Adrenal gland (tissue), 9 donors: ENCODE measurements at regions not wholly inside any gene's neighbourhood (a gene's known extent, or its start where the extent isn't known, plus 50 kb on each side); places are given as distances from the start of the nearest gene placed in this dataset.
"Not testable (repeated sequence)": the region's sequence is repeated elsewhere in the genome, so short reads cannot be mapped to it uniquely, and the experiment has no call there.

Source experiments
- DNase-seq, 7 donors: peaks; one replicate each; pipeline ENCODE4 v3.0.0-alpha.2; 2019 to 2020
- H3K27ac ChIP-seq, 5 donors: fragments of 200-600 bp; sonication (generic) in 4 of 5; 1 replicate in 3 of 5; 2 replicates in 2 of 5; pipeline versions ENCODE4 v1.5.1 to v1.8.0; 2016 to 2020; ENCODE audit warnings: mild to moderate bottlenecking in 1 of 5
- H3K27me3 ChIP-seq: fragments of 200-600 bp; 2 replicates; pipeline ENCODE4 v1.8.0; 2021
- H3K36me3 ChIP-seq, 2 donors: fragments of 200-600 bp; replicated peaks in 1 of 2; 1 replicate in 1 of 2; 2 replicates in 1 of 2; pipeline versions ENCODE4 v1.5.1 to v1.8.0; 2018 to 2022
- H3K4me1 ChIP-seq, 2 donors: fragments of 200-600 bp; replicated peaks in 1 of 2; 1 replicate in 1 of 2; 2 replicates in 1 of 2; pipeline versions ENCODE4 v1.5.1 to v1.8.0; 2018 to 2021
- H3K4me3 ChIP-seq, 4 donors: fragments of 200-600 bp; sonication (generic) in 3 of 4; one replicate each; pipeline ENCODE4 v1.5.1; 2016 to 2018
- H3K9me3 ChIP-seq, 3 donors: fragments of 200-600 bp; sonication (generic) in 1 of 3; replicated peaks in 1 of 3; 1 replicate in 2 of 3; 2 replicates in 1 of 3; pipeline versions ENCODE4 v1.5.1 to v1.8.0; 2016 to 2021
- CTCF ChIP-seq, 6 experiments: fragments of 450-650 bp in 4 of 6; fragments of 200-600 bp in 2 of 6; sonication (generic) in 1 of 6; IDR thresholded peaks; 1 replicate in 5 of 6; 2 replicates in 1 of 6; pipeline versions ENCODE4 v1.5.1 to v1.8.0; 2016 to 2021; ENCODE audit warnings: antibody characterized with exemption in 6 of 6, mild to moderate bottlenecking in 2 of 6, moderate library complexity in 1 of 6
- POLR2A ChIP-seq, 2 donors: fragments of 450-650 bp; IDR thresholded peaks; one replicate each; pipeline ENCODE4 v1.6.1; 2017; ENCODE audit warnings: antibody characterized with exemption in 2 of 2, mild to moderate bottlenecking in 2 of 2, moderate library complexity in 1 of 2
- WGBS, 4 donors: extraction: QIAGEN DNeasy Blood & Tissue Kit in 2 of 4; methylation state at CpG; one replicate each; pipeline versions ENCODE4 v1.1.5 to v1.1.7; 2013 to 2017; 5-methylcytosine and 5-hydroxymethylcytosine counted together
- intact Hi-C, 2 donors: fragments of 100-400 bp; cut with DNase I; formaldehyde crosslinking; loops; one replicate each; pipeline versions ENCODE4 v1.14.1 to v1.15.0; 2022 to 2023
- donor health status: healthy with polysubstance abuse.
- donor health status: Bipolar disorder and iron deficiency.
- donor health status: DM: yes; HTN: yes; CAD: no.
- donor health status: DM: no; HTN: no; CAD: no.
- donor health status: DM: no; HTN: no; CAD: no.

GRCh38 chr16:29250923-29251434 is 155.5 kb downstream of the NPIPB11 start:
- not testable (repeated sequence) for H3K9me3 ChIP-seq, H3K4me1 ChIP-seq, H3K27ac ChIP-seq, H3K36me3 ChIP-seq, H3K27me3 ChIP-seq, DNase-seq, H3K4me3 ChIP-seq
- intact Hi-C loops: loop anchor here in 1 of 2 donors (10.0 kb wide), 1 partner anchor 136 kb away; no protein-coding TSS in a partner anchor
- 70 to 88% (median 82%) methylated on average over 12 to 14 of the region's 19 CpGs for WGBS, 4 donors

- intact Hi-C loops: loop anchor here in 1 of 2 donors (10.0 kb wide), 1 partner anchor 136 kb away; no protein-coding TSS in a partner anchor
- not testable (repeated sequence) for H3K27ac ChIP-seq, H3K9me3 ChIP-seq, H3K4me3 ChIP-seq, H3K27me3 ChIP-seq, H3K36me3 ChIP-seq, H3K4me1 ChIP-seq, DNase-seq
- 81 to 100% (median 88%) methylated on average over 3 of the region's 3 CpGs for WGBS, 4 donors
Measured at GRCh38 chr16:29250469-29250868, 156.0 kb downstream of the NPIPB11 start.

- H3K27ac ChIP-seq: peak overlapping the region in 1 of 5 donors; percentile 14
- intact Hi-C loops, H3K9me3 ChIP-seq, DNase-seq, H3K27me3 ChIP-seq, H3K4me3 ChIP-seq, H3K36me3 ChIP-seq, H3K4me1 ChIP-seq: not testable (repeated sequence)
- WGBS, 4 donors: 82 to 93% (median 84%) methylated on average over 5 to 8 of the region's 8 CpGs
Measured at GRCh38 chr16:29248940-29249318, 157.6 kb downstream of the NPIPB11 start.

- intact Hi-C loops: not testable (repeated sequence)
- peak in 1 of 7 donors; percentile 28 for DNase-seq
- H3K27ac ChIP-seq: peak overlapping the region in 1 of 5 donors; percentile 34
Measured at GRCh38 chr16:29248306-29248939, 158.1 kb downstream of the NPIPB11 start.

GRCh38 chr16:29246091-29246490 is 160.4 kb downstream of the NPIPB11 start:
- DNase-seq, H3K27me3 ChIP-seq, H3K4me3 ChIP-seq, H3K9me3 ChIP-seq, H3K4me1 ChIP-seq, intact Hi-C loops, H3K36me3 ChIP-seq, H3K27ac ChIP-seq: not testable (repeated sequence)
- 78 to 97% (median 88%) methylated on average over 2 to 5 of the region's 5 CpGs for WGBS, 4 donors

More at GRCh38 chr16:29248306-29248939, 158.1 kb downstream of the NPIPB11 start:
- not testable (repeated sequence) for H3K36me3 ChIP-seq, H3K27me3 ChIP-seq, H3K9me3 ChIP-seq, H3K4me3 ChIP-seq, H3K4me1 ChIP-seq
- WGBS, 4 donors: 62 to 75% (median 62%) methylated on average over 16 to 18 of the region's 18 CpGs; no CpG with 5 or more reads in 1 of the 4 donors

GRCh38 chr16:29237971-29238370 is 168.5 kb downstream of the NPIPB11 start:
- Histone ChIP-seq H3K27me3 (no peaks in the 10 kb centered on the region), H3K27ac (no peak overlapping the region), H3K9me3 (no peaks in the 10 kb centered on the region), H3K4me1 (no peaks in the 10 kb centered on the region), H3K36me3 (no peaks in the 10 kb centered on the region), H3K4me3 (no peak overlapping the region)
- TF ChIP-seq CTCF (IDR thresholded peaks at IDR 0.05) (no peak), POLR2A (IDR thresholded peaks at IDR 0.05) (no peak)
- peak in 1 of 7 donors; percentile 17 for DNase-seq
- intact Hi-C loops: no loop called here
- 79 to 82% (median 81%) methylated on average over 7 of the region's 7 CpGs for WGBS, 4 donors

GRCh38 chr16:29237495-29237894 is 169.0 kb downstream of the NPIPB11 start:
- H3K27me3 ChIP-seq, H3K36me3 ChIP-seq, H3K4me3 ChIP-seq, H3K9me3 ChIP-seq, H3K4me1 ChIP-seq, intact Hi-C loops, H3K27ac ChIP-seq: not testable (repeated sequence)
- WGBS, 4 donors: 95 to 98% (median 97%) methylated on average over 14 to 15 of the region's 15 CpGs
- DNase-seq: peak in 1 of 7 donors; percentile 20

- intact Hi-C loops: not testable (repeated sequence)
- peak in 1 of 7 donors; percentile 20 for DNase-seq
Measured at GRCh38 chr16:29237023-29237422, 169.5 kb downstream of the NPIPB11 start.

GRCh38 chr16:29235836-29236370 is 170.6 kb downstream of the NPIPB11 start:
- H3K36me3 ChIP-seq, H3K9me3 ChIP-seq, H3K27ac ChIP-seq, H3K4me1 ChIP-seq, H3K4me3 ChIP-seq, H3K27me3 ChIP-seq, intact Hi-C loops: not testable (repeated sequence)
- peak in 1 of 7 donors; percentile 34 for DNase-seq
- 89 to 93% (median 92%) methylated on average over 15 to 16 of the region's 16 CpGs for WGBS, 4 donors

More at GRCh38 chr16:29237023-29237422, 169.5 kb downstream of the NPIPB11 start:
- H3K9me3 ChIP-seq, H3K27me3 ChIP-seq, H3K27ac ChIP-seq, H3K4me3 ChIP-seq, H3K36me3 ChIP-seq, H3K4me1 ChIP-seq: not testable (repeated sequence)
- 91 to 96% (median 92%) methylated on average over 26 to 30 of the region's 30 CpGs for WGBS, 4 donors
